ENCODE measurements at regions not wholly inside any gene's neighbourhood (a gene's known extent, or its start where the extent isn't known, plus 50 kb on each side); places are given as distances from the start of the nearest gene placed in this dataset.

DNA sequence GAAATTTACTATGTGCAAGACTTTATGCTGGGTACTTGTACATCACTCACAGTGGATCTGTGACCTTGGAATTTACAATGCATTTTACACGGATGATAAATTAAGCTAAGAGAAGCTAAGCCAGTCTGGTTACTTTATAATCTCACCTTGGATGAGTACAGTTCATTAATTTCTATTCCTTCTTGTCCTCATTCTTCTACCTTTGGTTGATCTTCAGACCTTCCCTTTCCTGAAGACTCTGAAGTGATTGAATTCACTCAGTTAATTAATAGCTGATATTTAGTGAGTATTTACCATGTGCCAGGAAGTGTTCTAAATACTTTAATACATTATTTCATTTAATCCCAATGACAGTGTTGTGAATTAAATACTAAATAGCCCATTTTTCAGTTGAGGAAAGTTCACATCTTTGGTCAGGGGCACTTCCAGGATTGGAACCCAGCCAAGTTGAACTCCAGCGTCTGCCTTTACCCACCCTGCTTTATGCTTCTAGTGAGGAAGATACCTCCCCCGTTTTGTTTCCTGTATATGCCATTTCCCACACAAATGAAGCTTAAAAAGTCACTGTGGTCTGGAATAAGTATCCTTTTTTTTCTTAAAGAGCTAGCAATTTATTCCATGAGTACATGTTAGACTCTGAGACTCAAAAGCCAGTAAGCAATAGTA, 146.6 kb downstream of the TLR5 start:
- H3K27ac ChIP-seq (ENCODE audit: low read depth in 1 of 2, low read length in 2 of 2), result no peak overlapping the region
- WGBS, result 66% methylated on average over 3 of the region's 3 CpGs

DNA sequence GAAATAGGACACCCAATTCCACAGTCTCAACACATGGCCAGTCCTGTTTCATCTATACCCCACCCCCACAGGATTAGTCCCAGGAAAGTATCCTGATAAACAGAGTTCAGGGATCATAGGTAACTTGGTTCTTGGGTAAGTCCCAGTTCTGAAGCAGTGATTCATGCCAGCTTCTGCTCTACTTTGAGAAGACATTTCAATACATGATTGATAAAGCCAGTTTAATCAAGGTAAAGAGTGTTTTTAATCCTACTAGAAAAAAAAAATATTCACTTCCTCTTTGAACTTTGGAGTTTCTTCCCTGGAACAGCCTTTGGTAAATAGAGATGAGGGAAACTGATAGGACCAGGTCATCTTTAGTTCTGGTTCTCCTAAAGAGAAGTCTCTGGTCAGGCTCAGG, 142.4 kb downstream of the TLR5 start:
- peaks cover 0 to 20% (median 12%) of the 10 kb centered on the region in 4 donors for H3K36me3 ChIP-seq (ENCODE audit: control insufficient read depth in 4 of 4, insufficient read depth in 3 of 4, low read depth in 1 of 4, low read length in 3 of 4)
- H3K9ac ChIP-seq (ENCODE audit: low read depth in 1 of 2, low read length in 2 of 2), result no peak overlapping the region
- H3K4me1 ChIP-seq (ENCODE audit: control insufficient read depth in 4 of 4, insufficient read depth in 4 of 4, low read length in 3 of 4), result peaks cover 2 to 15% (median 5%) of the 10 kb centered on the region in 4 donors
- H3K27me3 ChIP-seq (ENCODE audit: control insufficient read depth in 4 of 4, insufficient read depth in 4 of 4, low read length in 3 of 4), result no peaks in the 10 kb centered on the region
- H3K4me3 ChIP-seq (ENCODE audit: low read depth in 1 of 3, low read length in 3 of 3), result no peak overlapping the region
- DNase-seq (ENCODE audit: low spot score), result no peak
- TF ChIP-seq FOXA1 (IDR thresholded peaks at IDR 0.05) (peak; percentile 33), NR2F2 (IDR thresholded peaks at IDR 0.05) (no peak), HNF4G (IDR thresholded peaks at IDR 0.05) (peak; percentile 56), MAX (IDR thresholded peaks at IDR 0.05) (peak; percentile 62), RAD21 (IDR thresholded peaks at IDR 0.05) (peak; percentile 49 to 55), GABPA (IDR thresholded peaks at IDR 0.05 in 1 of 2, conservative IDR thresholded peaks at IDR 0.05 in 1 of 2) (peak in 1 of 2 donors; percentile 50), HNF4A (conservative IDR thresholded peaks at IDR 0.05) (peak; percentile 84 to 89), EGR1 (IDR thresholded peaks at IDR 0.05; ENCODE audit: low read depth in 2 of 2) (peak in 1 of 2 donors; percentile 55), TAF1 (conservative IDR thresholded peaks at IDR 0.05) (no peak), FOXA2 (IDR thresholded peaks at IDR 0.05) (no peak), CTCF (IDR thresholded peaks at IDR 0.05; ENCODE audit: low read depth, low read length, missing input control) (no peak), JUND (IDR thresholded peaks at IDR 0.05) (peak; percentile 19 to 61), YY1 (IDR thresholded peaks at IDR 0.05) (peak; percentile 31), SP1 (IDR thresholded peaks at IDR 0.05) (peak; percentile 74), RXRA (IDR thresholded peaks at IDR 0.05) (peak; percentile 83 to 88)
- TF ChIP-seq, protein P1, sequence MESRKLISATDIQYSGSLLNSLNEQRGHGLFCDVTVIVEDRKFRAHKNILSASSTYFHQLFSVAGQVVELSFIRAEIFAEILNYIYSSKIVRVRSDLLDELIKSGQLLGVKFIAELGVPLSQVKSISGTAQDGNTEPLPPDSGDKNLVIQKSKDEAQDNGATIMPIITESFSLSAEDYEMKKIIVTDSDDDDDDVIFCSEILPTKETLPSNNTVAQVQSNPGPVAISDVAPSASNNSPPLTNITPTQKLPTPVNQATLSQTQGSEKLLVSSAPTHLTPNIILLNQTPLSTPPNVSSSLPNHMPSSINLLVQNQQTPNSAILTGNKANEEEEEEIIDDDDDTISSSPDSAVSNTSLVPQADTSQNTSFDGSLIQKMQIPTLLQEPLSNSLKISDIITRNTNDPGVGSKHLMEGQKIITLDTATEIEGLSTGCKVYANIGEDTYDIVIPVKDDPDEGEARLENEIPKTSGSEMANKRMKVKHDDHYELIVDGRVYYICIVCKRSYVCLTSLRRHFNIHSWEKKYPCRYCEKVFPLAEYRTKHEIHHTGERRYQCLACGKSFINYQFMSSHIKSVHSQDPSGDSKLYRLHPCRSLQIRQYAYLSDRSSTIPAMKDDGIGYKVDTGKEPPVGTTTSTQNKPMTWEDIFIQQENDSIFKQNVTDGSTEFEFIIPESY (IDR thresholded peaks at IDR 0.05), result peak; percentile 34
- TF ChIP-seq, protein P2, sequence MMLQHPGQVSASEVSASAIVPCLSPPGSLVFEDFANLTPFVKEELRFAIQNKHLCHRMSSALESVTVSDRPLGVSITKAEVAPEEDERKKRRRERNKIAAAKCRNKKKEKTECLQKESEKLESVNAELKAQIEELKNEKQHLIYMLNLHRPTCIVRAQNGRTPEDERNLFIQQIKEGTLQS (IDR thresholded peaks at IDR 0.05), result no peak
- TF ChIP-seq, protein P3, sequence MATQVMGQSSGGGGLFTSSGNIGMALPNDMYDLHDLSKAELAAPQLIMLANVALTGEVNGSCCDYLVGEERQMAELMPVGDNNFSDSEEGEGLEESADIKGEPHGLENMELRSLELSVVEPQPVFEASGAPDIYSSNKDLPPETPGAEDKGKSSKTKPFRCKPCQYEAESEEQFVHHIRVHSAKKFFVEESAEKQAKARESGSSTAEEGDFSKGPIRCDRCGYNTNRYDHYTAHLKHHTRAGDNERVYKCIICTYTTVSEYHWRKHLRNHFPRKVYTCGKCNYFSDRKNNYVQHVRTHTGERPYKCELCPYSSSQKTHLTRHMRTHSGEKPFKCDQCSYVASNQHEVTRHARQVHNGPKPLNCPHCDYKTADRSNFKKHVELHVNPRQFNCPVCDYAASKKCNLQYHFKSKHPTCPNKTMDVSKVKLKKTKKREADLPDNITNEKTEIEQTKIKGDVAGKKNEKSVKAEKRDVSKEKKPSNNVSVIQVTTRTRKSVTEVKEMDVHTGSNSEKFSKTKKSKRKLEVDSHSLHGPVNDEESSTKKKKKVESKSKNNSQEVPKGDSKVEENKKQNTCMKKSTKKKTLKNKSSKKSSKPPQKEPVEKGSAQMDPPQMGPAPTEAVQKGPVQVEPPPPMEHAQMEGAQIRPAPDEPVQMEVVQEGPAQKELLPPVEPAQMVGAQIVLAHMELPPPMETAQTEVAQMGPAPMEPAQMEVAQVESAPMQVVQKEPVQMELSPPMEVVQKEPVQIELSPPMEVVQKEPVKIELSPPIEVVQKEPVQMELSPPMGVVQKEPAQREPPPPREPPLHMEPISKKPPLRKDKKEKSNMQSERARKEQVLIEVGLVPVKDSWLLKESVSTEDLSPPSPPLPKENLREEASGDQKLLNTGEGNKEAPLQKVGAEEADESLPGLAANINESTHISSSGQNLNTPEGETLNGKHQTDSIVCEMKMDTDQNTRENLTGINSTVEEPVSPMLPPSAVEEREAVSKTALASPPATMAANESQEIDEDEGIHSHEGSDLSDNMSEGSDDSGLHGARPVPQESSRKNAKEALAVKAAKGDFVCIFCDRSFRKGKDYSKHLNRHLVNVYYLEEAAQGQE (IDR thresholded peaks at IDR 0.05), result peak; percentile 44
- H3K9me3 ChIP-seq (ENCODE audit: control insufficient read depth in 4 of 4, low read length in 3 of 4), result no peaks in the 10 kb centered on the region
- peak overlapping the region; percentile 46 to 62 for H3K27ac ChIP-seq (ENCODE audit: low read depth in 1 of 2, low read length in 2 of 2)

More for the DNA sequence above, 146.6 kb downstream of the TLR5 start:
- Histone ChIP-seq H3K36me3 (ENCODE audit: control insufficient read depth in 4 of 4, insufficient read depth in 3 of 4, low read depth in 1 of 4, low read length in 3 of 4) (peaks cover 0 to 2% (median 0%) of the 10 kb centered on the region in 4 donors), H3K4me3 (ENCODE audit: low read depth in 1 of 3, low read length in 3 of 3) (no peak overlapping the region), H3K27me3 (ENCODE audit: control insufficient read depth in 4 of 4, insufficient read depth in 4 of 4, low read length in 3 of 4) (no peaks in the 10 kb centered on the region), H3K9me3 (ENCODE audit: control insufficient read depth in 4 of 4, low read length in 3 of 4) (no peaks in the 10 kb centered on the region), H3K9ac (ENCODE audit: low read depth in 1 of 2, low read length in 2 of 2) (no peak overlapping the region), H3K4me1 (ENCODE audit: control insufficient read depth in 4 of 4, insufficient read depth in 4 of 4, low read length in 3 of 4) (peaks cover 2 to 17% (median 5%) of the 10 kb centered on the region in 4 donors)
- TF ChIP-seq, protein P2 (IDR thresholded peaks at IDR 0.05), result no peak
- TF ChIP-seq, protein P1 (IDR thresholded peaks at IDR 0.05), result no peak
- TF ChIP-seq FOXA1 (IDR thresholded peaks at IDR 0.05), result no peak
- TF ChIP-seq NR2F2 (IDR thresholded peaks at IDR 0.05), result no peak
- TF ChIP-seq TAF1 (conservative IDR thresholded peaks at IDR 0.05), result no peak
- no peak for TF ChIP-seq RXRA (IDR thresholded peaks at IDR 0.05)
- TF ChIP-seq SP1 (IDR thresholded peaks at IDR 0.05), result no peak
- no peak for TF ChIP-seq JUND (IDR thresholded peaks at IDR 0.05)
- no peak for DNase-seq (ENCODE audit: low spot score)
